ENCODE measurements at regions not wholly inside any gene's neighbourhood (a gene's known extent, or its start where the extent isn't known, plus 50 kb on each side); places are given as distances from the start of the nearest gene placed in this dataset.
"Not testable (repeated sequence)": the region's sequence is repeated elsewhere in the genome, so short reads cannot be mapped to it uniquely, and the experiment has no call there.

DNA sequence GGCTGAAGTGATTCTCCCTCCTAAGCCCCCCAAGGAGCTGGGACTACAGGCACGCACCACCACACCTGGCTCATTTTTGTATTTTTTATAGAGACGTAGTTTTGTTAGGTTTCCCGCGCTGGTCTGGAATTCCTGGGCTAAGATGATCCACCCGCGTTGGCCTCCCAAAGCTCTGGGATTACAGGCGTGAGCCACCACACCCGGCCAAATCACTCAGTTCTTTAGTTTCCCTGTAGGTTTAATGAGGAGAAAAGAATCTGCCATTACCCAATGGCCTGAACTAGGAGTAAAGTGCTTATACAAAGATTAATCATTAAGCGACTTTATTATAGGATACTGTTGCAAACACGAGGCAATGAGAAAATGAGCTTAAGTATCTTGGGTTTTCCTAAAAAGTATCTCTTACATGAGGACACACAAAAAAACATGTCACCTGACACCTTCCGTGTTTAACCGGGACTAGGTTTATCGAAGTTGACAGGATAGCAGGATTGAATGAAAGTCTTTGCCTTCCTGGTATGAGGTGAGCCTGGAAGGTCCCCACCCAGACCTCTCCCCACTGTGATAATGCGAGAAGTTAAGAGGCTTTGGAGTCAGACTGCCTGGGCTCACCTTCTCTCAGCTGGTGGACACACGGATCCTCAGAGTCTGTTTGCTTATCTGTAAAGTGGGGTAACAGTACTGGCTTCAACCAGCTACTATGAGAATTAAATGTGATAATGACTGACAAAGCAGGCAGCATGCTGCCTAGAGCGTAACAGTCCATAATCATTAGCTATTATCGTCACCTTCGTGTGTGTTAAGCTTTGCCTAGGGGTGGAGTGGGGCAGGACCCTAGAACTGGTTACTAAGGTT lies 133.5 kb upstream of the KRAS start:
- DNase-seq (ENCODE audit: low read depth in 2 of 2) = no peak

DNA sequence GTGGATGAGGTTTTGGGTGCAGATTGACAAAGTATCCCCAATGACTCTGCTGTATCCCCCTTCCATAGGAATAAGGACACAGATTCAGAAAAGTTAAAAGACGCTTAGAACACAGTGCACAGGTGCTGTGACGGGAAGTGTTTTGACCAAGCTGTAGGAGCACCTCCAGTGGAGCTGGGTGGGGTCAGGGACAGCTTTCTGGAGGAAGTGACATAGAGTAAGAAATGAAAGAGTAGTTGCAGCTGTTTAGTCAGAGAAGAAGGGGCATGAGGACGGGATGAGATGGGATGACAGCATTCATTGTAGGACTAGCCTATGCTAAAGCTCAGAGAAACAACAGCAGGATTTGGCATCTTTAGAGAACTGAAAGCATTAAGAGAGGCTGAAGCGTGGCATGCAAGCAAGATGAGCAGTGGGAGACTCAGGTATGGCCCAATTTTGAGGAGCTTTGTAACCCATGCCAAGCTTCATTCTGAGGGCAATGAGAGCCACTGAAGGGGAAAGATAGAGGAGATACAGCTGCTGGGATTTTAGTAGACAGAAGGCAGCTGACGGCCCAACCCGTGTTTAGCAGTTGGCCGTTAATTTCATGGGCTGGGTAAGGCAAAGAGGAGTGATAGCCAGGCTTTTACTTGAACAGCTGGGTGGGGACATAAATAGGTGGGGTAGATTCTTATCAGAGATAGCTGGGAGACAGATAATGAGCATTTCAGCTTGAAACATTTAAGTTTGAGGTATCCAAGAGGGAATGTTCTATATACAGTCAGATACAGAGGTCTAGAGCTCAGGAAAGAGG lies 131.8 kb upstream of the KRAS start:
- DNase-seq (ENCODE audit: low read depth in 2 of 2) = no peak

DNA sequence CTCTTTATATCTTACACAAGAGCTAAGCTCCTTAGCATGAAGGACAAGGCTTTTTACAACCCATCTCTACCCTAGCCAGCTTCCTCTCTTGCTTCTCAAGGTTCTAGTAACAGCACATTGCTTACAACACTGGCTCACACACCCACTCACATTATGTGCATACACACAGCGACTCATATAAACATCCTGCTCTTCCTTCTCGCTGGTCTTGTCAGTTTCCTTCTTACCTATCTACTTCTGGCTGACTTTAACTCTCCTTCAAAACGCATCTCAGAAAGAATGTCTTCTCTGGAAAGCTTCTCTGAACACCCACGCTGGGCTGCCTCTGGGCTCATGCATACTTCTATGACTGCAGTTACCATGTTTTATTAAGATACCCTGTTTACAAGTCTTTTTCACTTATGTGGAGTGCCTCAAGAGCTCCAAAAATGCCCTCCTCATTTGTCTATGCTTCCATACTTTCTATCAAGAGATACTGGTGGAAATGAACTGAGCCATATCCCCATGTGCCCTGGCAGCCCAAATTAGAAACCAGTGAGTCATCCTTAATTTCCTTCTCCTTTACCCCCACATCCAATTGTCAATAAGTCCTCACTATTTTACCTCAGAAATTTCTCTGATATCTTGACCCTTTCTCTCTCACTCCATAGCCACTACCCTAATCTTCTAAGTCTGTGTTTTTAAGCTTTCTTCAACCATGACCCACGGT lies 126.9 kb upstream of the KRAS start:
- DNase-seq (ENCODE audit: low read depth in 2 of 2) = peak in 1 of 2 donors; percentile 18

DNA sequence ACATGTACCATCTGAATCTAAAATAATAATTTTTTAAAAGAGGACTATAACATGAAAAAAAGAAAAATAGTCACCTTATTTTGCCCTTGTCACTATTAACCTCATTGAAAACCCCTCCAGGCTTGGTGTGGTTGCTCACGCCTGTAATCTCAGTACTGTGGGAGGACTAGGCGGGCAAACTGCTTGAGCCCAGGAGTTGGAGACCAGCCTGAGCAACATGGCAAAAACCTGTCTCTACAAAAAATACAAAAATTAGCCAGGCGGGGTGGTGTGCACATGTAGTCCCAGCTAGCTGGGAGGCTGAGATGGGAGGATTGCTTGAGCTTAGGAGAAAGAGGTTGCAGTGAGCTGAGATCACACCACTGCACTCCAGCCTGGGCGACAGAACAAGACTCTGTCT lies 126.3 kb upstream of the KRAS start:
- no peak for DNase-seq (ENCODE audit: low read depth in 2 of 2)

DNA sequence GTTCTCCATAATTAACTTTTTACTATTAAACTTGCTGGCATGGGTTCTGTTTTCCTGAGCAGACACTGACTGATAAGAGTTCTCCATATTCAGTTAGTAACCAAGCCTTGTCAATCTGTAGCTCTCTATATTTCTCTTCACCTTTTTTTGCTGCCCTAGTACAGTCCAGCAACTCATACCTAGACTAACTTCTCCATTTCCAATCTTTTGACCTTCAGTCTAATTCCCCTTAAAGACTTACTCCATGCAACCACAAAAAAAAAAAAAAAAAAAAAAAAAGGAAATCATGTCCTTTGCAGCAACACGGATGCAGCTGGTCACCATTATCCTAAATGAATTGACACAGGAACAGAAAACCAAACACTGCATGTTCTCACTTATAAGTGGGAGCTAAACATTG lies 125.7 kb upstream of the KRAS start:
- DNase-seq (ENCODE audit: low read depth in 2 of 2) = no peak

DNA sequence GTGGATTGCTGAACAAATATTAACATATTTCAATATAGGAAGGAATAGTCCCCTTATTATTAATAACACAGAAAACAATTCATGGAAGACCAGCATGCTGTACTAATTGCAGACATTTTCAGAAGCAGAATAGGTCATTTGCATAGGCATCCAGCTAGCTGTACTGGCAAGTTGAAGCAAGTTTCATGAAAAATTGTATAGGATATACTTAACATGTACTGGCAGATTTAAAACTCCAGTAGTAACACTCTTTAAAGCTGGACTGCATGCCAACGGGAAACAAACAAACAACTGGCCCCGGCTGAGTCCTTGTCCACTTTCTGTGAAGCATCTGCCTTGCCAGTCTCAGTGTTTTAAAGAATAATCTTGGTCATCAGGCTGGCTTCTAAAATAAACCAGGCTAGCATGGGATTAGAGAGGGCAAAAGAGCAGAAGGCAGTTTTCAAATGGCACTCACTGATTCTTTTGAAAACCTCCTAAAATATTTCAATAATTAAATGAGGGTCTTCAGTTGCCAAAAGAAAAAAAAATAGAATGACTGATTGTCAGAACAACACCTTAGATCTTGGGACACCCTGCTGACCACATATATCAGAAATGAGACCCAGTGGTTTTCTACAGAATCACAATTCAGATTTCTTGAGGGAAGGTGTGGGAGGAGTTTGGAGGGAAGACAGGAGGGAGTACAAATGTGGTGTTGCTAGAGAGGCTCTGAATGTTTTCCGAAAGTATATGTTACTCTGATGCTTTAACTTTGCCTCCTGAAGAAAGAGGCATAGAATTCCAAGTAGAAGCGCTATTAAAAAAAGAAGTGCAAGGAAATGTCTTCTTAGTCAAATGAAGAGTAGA lies 122.5 kb upstream of the KRAS start:
- no peak for DNase-seq (ENCODE audit: low read depth in 2 of 2)

DNA sequence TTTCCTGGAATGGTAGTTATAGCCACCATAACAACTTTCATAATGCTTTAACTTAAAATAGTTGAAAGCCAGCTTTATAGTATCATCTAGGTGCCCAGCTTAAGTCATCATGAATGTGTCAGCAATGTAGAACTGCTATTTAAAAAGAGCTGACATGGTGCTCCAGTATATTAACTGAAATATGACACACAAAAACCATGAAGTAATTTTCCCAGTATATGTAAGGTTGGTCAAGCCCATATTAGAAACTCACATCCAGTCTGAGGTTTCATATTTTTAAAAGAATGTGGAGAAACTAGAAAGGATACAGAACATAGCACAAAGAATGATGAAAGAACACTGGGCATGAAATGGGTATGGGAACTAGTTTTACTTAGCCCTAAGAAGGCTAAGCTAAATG lies 121.3 kb upstream of the KRAS start:
- no peak for DNase-seq (ENCODE audit: low read depth in 2 of 2)

DNA sequence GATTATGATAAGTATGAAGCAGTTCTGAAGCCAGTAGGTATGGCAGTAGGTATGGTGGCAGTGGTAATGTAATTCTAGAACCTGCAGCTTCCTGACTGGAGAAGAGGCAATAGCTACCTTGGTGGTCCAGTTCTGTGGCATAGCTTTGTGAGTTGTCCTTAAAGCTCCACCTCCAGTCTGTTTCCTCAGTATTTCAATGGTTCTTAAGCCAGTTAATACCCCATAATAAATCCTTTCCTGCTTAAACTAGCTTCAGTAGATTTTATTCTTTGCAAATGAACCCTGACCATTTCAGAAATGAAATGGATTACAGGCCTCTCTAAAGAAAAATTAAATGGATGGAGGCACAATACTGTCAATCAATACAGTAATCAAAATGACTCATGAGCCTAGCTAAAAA lies 117.8 kb upstream of the KRAS start:
- DNase-seq (ENCODE audit: low read depth in 2 of 2) = no peak

DNA sequence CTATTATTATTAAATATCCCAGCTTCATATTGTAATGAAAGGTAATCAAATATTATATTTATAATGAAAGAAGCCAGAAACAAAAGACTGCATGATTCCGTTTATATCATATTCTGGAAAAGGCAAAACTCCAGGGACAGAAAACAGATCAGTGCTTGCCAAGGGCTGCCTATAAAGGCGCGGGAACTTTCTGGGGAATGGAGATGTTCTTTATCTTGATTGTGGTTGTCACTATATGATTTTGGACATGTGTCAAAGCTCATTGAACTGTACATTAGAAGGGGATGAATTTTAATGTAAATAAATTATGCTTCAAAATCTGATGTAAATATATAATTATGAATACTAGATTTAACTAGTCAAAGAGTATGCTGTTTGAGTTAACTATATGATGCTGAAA lies 115.4 kb upstream of the KRAS start:
- no peak for DNase-seq (ENCODE audit: low read depth in 2 of 2)

DNA sequence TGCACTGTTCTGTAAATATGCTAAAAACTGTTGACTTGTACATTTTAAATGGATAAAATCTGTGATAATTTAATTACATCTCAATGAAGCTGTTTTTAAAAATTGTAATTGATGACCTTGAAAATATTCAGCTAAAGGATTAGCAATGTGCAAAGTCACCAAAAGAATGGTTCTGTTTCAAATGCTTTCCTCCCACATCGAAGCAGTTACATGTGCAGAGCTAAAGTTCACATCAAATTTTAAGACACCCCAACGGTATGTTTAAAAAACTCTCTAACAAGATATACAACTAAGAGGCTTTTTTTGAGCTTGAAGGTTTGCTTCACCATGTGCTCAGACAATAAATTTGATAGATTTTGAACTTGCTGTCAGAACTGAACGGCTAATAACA lies 114.6 kb upstream of the KRAS start:
- DNase-seq (ENCODE audit: low read depth in 2 of 2) = no peak

DNA sequence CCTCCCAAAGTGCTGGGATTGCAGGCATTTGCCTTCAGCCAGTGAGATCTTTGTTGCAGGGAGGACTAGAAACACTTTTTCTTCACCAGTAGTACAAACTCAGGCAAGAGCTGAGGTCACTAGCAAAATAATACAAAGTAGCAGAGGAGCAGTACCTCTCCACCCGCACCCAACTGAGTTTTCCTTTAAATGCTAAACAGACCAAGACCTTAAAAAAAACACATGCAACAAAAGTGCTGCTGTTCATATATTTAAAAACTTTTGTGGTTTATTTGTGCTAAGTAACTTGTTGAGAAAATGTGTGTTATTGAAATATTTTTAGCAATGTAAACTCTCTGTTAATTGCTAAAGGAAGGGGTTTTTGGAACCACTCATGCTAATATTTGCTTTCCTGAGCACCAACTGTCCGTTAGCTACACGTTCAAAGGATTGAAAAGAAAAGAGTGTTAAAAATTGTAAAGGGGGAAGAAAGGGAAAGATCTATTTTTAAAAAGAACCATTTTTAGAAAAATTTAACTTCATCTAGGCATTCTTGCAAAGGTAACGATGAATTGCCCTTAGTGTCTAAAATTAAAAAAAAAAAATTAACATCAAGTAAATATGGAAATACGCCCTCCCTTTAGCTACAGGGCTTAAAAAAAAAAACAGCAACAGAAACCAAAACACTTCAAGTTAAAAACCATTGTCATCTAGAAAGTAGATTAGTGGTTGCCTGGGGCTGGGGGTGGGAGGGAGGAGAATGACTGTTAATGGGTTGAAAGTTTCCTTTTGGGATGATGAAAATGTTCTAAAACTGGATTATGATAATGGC lies 114.0 kb upstream of the KRAS start:
- DNase-seq (ENCODE audit: low read depth in 2 of 2) = peak in 1 of 2 donors; percentile 22

DNA sequence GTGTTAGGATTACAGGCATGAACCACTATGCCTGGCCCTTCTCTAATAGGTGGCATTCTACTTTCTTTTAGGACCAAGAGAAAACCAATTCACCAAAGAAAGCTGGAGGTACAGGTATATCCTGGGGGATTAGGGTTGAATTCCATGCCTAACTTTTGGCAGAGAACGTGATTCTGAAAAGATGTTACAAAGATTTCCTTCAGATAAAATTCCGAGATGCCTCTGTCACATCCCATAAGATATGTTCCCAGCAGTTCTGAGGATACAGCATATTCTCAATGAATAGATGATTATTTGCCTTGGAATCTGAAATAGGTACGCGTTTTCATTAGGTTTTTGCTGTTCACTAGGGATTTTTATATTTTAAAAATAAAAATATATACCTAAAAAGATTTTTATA lies 111.9 kb upstream of the KRAS start:
- DNase-seq (ENCODE audit: low read depth in 2 of 2) = no peak

DNA sequence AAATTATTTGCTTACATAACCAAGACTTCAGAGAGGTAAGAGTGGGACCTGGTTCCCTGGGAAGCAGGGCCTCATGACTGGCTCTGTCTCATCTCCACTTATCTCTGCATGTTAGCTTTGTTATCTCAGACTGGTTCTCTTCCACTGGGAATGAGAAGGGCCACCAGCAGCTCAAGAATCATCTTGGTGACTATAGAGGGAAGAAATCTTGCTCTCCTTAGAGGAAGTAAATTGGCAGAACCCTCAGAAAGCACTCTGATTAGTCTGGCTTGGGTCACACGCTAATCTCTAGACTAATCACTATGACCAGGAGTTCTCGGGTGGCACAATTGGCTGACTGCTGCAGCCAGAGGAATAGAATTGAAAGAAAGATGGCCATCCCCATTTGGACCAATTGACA lies 110.8 kb upstream of the KRAS start:
- no peak for DNase-seq (ENCODE audit: low read depth in 2 of 2)

DNA sequence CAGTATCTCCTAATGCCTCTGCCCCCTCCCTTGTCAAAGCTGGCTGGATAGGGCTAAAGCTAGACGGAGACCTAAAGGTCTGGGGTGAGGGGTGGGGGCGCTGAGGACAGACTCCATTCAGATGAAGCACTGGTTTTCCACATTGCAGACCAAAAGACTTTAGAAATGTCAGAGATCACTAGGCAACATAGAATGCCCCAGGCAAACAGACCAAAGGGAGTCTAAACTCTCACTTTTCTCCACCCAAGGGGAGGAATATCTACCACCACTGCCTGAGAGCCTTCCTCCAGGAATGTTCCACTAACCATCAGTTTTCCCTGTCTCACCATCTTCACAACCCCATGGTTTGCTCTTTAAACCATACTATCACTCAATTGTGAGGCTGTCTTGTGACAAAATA lies 106.9 kb upstream of the KRAS start:
- DNase-seq (ENCODE audit: low read depth in 2 of 2) = no peak

DNA sequence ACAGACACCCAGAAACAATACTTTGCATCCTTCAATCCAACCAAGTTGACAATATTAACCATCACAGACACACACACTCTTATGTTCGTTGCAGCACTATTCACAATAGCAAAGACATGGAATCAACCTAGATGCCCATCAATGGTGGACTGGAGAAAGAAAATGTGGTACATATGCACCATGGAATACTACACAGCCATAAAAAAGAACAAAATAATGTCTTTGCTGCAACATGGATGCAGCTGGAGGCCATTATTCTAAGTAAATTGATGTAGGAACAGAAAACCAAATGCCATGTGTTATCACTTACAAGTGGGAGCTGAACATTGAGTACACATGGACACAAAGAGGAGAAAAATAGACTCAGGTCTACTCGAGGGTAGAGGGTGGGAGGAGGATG lies 102.2 kb upstream of the KRAS start:
- not testable (repeated sequence) for DNase-seq (ENCODE audit: low read depth in 2 of 2)

DNA sequence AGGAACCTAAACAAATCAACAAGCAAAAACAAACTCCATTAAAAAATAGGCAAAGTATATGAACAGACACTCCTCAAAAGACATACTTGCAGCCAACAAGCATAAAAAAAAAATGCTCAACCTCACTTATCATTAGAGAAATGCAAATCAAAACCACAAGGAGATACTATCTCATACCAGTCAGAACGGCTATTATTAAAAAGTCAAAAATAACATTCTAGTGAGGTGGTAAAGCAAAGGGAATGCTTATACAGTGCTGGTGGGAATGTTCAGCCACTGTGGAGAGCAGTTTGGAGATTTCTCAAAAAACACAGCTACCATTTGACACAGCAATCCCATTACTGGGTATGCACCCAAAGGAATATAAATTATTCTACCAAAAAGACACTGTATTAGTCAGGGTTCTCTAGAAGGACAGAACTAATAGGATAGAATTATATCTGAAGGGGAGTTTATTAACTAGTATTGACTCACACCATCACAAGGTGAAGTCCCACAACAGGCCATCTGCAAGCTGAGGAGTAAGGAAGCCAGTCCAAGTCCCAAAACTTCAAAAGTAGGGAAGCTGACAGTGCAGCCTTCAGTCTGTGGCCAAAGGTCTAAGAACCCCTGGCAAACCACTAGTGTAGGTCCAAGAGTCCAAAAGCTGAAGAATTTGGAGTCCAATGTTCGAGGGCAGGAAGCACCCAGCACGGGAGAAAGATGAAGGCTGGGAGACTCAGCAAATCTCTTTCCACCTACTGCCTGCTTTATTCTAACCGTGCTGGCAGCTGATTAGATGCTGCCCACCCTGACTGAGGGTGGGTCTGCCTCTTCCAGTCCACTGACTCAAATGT lies 101.6 kb upstream of the KRAS start:
- no peak for DNase-seq (ENCODE audit: low read depth in 2 of 2)

DNA sequence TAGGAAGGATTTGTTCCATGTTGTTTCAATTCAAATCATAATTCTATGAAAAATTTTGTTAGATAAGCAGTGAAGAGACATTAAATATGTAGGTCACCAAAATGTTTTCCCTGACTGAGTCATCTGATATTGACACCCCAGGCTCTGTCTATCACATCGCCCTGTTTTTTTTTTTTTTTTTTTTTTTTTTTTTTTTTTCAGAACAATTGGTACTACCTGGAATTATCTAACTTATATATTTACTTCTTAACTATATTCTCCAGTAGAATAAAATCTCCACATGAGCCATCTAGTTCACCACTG lies 97.8 kb upstream of the KRAS start:
- DNase-seq (ENCODE audit: low read depth in 2 of 2) = no peak

DNA sequence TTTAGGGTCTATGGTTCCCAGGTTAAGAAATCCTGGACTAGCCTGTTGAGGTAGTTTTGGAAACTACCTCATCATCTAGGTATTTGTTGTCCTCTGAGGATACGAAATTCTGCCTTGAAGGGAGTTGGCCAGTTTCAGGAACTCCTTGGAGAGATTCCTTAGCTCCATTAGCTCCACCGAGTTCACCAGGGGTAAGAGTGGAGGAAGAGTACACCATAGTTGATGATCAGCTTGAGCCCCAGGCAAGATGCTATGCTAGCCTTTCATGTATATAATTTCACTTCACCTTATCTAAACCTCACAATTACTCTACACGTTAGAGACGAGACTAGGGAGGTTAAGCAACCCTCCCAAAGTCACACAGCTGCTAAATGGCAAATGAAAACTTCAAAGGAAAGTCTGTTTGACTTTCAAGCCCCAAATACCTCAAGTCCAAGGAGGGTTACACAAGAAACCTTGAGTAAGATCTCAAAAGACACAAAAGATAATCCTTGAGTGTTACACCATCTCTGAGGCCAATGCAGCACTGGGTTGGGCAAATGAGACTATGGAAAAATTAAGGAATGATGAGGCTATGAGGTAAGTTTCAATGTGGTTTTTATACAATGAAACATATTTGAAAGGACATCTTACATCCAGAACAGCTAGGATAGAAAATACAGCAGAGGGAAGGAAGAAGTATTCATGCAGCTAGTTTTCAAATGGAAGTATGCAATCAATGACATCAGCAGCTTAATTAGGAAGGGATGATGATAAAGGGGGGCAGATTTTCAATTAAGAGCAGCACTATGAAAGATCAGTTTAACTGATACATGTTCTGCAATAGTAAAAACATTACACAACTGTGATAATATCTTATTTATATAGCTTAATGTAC lies 97.2 kb upstream of the KRAS start:
- no peak for DNase-seq (ENCODE audit: low read depth in 2 of 2)

DNA sequence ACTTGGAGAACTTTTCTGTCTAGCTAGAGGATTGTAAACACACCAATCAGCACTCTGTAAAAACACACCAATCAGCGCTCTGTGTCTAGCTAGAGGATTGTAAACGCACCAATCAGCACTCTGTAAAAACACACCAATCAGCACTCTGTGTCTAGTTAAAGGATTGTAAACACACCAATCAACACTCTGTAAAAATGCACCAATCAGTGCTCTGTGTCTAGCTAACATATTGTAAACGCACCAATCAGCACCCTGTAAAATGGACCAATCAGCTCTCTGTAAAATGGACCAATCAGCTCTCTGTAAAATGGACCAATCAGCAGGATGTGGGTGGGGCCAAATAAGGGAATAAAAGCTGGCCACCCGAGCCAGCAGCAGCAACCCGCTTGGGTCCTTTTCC lies 91.1 kb upstream of the KRAS start:
- not testable (repeated sequence) for DNase-seq (ENCODE audit: low read depth in 2 of 2)
